ENCODE measurements at regions not wholly inside any gene's neighbourhood (a gene's known extent, or its start where the extent isn't known, plus 50 kb on each side); places are given as distances from the start of the nearest gene placed in this dataset.

DNA sequence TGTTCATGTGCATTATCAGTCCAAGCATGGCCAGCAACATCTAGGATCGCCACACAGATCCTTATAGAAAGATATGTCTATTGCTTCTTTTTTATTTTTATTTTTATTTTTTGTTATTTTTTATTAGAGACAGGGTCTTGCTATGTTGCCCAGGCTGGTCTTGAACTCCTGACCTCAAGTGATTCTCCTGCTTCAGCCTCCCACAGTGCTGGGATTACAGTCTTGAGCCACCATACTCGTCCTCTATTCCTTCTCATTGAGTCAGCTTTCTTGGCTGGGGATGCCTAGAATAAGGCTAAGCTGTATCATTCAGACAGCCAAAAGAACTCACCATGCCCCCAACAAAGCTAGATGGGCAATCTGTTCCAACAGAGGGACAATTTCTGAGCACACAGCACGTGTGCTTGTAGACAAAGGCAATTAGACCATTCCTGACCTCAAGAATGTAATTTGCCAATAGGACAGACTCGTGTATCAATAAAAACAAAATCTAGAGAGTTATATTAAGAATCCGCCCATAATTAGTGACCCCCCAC is 264.0 kb upstream of the NEBL start:
- H3K27me3 ChIP-seq, result no peaks in the 10 kb centered on the region
- no peaks in the 10 kb centered on the region for H3K36me3 ChIP-seq
- no peaks in the 10 kb centered on the region for H3K4me1 ChIP-seq
- DNase-seq, result no peak
- no peak overlapping the region for H3K27ac ChIP-seq
- no peak overlapping the region for H3K4me3 ChIP-seq
- no peaks in the 10 kb centered on the region for H3K9me3 ChIP-seq
- TF ChIP-seq POLR2A (IDR thresholded peaks at IDR 0.05), result no peak
- TF ChIP-seq, protein P1, sequence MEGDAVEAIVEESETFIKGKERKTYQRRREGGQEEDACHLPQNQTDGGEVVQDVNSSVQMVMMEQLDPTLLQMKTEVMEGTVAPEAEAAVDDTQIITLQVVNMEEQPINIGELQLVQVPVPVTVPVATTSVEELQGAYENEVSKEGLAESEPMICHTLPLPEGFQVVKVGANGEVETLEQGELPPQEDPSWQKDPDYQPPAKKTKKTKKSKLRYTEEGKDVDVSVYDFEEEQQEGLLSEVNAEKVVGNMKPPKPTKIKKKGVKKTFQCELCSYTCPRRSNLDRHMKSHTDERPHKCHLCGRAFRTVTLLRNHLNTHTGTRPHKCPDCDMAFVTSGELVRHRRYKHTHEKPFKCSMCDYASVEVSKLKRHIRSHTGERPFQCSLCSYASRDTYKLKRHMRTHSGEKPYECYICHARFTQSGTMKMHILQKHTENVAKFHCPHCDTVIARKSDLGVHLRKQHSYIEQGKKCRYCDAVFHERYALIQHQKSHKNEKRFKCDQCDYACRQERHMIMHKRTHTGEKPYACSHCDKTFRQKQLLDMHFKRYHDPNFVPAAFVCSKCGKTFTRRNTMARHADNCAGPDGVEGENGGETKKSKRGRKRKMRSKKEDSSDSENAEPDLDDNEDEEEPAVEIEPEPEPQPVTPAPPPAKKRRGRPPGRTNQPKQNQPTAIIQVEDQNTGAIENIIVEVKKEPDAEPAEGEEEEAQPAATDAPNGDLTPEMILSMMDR (IDR thresholded peaks at IDR 0.05), result no peak

DNA sequence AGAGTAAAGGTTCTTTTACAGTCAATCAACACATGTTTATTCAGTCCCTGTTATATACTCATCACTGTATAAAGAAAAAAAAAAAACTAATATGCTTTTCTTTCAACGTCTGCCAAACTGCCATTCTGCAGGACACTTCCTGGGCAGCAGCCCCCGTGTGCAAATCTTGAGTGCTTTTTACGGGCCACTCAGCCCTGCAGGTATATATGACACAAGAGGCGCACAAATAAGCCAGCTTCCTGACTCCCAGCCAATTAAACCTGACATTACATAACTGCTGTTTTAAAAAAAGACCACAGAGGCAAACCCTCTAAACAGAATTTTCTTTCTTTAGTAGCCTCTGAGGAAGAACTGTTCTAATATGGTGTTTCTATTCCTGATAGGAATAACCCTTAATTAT is 263.0 kb upstream of the NEBL start:
- no peak overlapping the region for H3K27ac ChIP-seq
- no peaks in the 10 kb centered on the region for H3K9me3 ChIP-seq
- no peak overlapping the region for H3K4me3 ChIP-seq
- H3K27me3 ChIP-seq, result no peaks in the 10 kb centered on the region
- TF ChIP-seq, protein P1 (IDR thresholded peaks at IDR 0.05), result no peak
- no peak for TF ChIP-seq POLR2A (IDR thresholded peaks at IDR 0.05)
- H3K36me3 ChIP-seq, result no peaks in the 10 kb centered on the region
- no peaks in the 10 kb centered on the region for H3K4me1 ChIP-seq
- DNase-seq, result no peak

DNA sequence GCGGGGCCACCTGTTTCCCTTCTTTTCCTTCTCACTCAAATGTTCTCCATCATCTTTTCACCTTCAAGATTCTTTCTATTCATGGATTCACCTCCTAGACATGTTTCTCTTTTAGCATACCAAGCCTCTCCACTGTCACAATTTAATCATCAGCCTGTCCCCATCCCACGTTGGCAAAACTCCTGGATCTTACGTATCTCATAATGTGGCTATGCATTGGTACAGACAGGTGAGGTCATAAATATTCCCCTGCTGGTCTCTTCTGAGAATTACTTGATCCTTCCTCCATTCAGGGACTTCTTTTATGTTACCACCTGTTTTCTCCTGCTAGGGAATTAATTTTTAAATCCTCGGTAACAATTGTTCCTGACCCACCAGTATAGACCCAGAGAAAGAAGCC is 262.6 kb upstream of the NEBL start:
- TF ChIP-seq, protein P1 (IDR thresholded peaks at IDR 0.05), result peak in 1 of 6 experiments; percentile 10
- no peak for TF ChIP-seq POLR2A (IDR thresholded peaks at IDR 0.05)
- no peaks in the 10 kb centered on the region for H3K4me1 ChIP-seq
- H3K36me3 ChIP-seq, result no peaks in the 10 kb centered on the region
- no peaks in the 10 kb centered on the region for H3K27me3 ChIP-seq
- H3K27ac ChIP-seq, result no peak overlapping the region
- H3K9me3 ChIP-seq, result no peaks in the 10 kb centered on the region
- DNase-seq, result no peak
- H3K4me3 ChIP-seq, result no peak overlapping the region

DNA sequence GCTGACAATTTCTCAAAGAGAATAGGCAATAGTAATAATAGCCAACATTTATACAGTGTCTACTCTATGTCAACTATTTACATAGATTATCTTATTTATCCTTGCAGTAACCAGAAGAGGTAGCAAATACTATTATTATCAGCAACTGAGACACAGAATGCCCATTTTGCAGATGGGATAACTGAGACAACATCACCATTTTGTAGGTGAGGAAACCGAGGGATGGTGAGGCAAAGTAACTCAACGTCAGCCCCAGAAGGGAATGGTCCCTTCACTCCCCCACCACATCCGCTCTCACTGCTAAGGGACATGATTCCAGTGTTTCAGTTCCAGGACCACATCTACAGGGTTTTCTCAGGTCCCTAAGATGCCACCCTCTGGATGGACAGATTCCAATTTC is 261.2 kb upstream of the NEBL start:
- DNase-seq, result no peak
- no peak overlapping the region for H3K4me3 ChIP-seq
- no peaks in the 10 kb centered on the region for H3K27me3 ChIP-seq
- no peaks in the 10 kb centered on the region for H3K4me1 ChIP-seq
- H3K36me3 ChIP-seq, result no peaks in the 10 kb centered on the region
- TF ChIP-seq POLR2A (IDR thresholded peaks at IDR 0.05), result no peak
- TF ChIP-seq, protein P1 (IDR thresholded peaks at IDR 0.05), result no peak
- H3K27ac ChIP-seq, result no peak overlapping the region
- no peaks in the 10 kb centered on the region for H3K9me3 ChIP-seq

DNA sequence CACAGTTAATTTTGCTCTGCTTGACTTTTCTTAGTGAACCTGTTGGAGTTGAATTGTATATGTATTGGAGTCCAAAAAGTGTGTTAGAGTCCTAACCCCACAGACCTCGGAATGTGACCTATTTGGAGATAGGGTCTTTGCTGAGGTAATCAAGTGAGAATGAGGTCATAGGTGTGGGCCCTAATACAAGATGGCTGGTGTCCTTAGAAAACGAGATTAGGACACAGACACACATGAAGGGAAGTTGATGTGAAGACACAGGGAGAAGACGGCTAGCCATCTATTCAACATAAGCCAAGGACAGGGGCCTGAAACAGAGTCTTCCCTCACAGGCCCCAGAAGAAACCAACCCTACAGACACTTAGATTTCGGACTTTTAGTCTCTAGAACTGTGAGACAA is 260.6 kb upstream of the NEBL start:
- Histone ChIP-seq H3K4me1 (no peaks in the 10 kb centered on the region), H3K4me3 (no peak overlapping the region), H3K9me3 (no peaks in the 10 kb centered on the region), H3K27ac (no peak overlapping the region), H3K27me3 (no peaks in the 10 kb centered on the region), H3K36me3 (no peaks in the 10 kb centered on the region)
- no peak for TF ChIP-seq POLR2A (IDR thresholded peaks at IDR 0.05)
- TF ChIP-seq, protein P1 (IDR thresholded peaks at IDR 0.05), result no peak
- no peak for DNase-seq

DNA sequence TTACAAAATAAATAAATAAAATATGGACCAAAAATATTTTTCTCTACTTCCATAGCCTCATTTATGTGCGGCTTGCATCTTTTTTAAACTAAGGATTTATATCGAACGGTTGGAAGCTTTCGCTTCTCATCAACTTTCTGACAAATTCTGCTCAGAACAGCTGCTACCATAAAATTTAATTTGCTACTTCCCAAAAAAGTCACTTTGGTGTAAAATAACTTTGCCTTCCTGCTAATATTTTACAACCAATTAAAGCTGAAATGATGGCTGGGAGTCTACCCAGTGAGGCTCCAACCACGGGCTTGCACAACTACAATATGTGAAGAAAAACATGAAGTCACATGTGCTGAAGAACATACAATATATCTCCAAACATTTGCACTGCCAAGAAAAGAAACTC is 253.1 kb upstream of the NEBL start:
- Histone ChIP-seq H3K4me3 (no peak overlapping the region), H3K9me3 (no peaks in the 10 kb centered on the region), H3K27me3 (no peaks in the 10 kb centered on the region), H3K4me1 (no peaks in the 10 kb centered on the region), H3K36me3 (no peaks in the 10 kb centered on the region), H3K27ac (no peak overlapping the region)
- TF ChIP-seq, protein P1 (IDR thresholded peaks at IDR 0.05), result no peak
- TF ChIP-seq POLR2A (IDR thresholded peaks at IDR 0.05), result no peak
- DNase-seq, result no peak

Data from Peyer's patch (tissue), 4 donors.